IPS-18a (cell line): ENCODE measurements at regions not wholly inside any gene's neighbourhood (a gene's known extent, or its start where the extent isn't known, plus 50 kb on each side); places are given as distances from the start of the nearest gene placed in this dataset.
"Not testable (repeated sequence)": the region's sequence is repeated elsewhere in the genome, so short reads cannot be mapped to it uniquely, and the experiment has no call there.

Source experiments
- H3K27ac ChIP-seq: one replicate; pipeline ENCODE4 v1.5.1; 2013; ENCODE audit warnings: low read length
- H3K27me3 ChIP-seq: one replicate; pipeline ENCODE4 v1.6.1; 2013; ENCODE audit warnings: mild to moderate bottlenecking, low read length; ENCODE audit not compliant: control insufficient read depth, insufficient read depth
- H3K36me3 ChIP-seq: one replicate; pipeline ENCODE4 v1.6.1; 2013; ENCODE audit warnings: low read depth, low read length; ENCODE audit not compliant: control insufficient read depth
- H3K4me1 ChIP-seq: one replicate; pipeline ENCODE4 v1.6.1; 2013; ENCODE audit warnings: low read depth, low read length; ENCODE audit not compliant: control insufficient read depth
- H3K4me3 ChIP-seq: one replicate; pipeline ENCODE4 v1.5.1; 2013; ENCODE audit warnings: low read length
- H3K9ac ChIP-seq: one replicate; pipeline ENCODE4 v1.6.1; 2013; ENCODE audit warnings: mild to moderate bottlenecking, low read length, moderate library complexity
- H3K9me3 ChIP-seq: one replicate; pipeline ENCODE4 v1.6.1; 2013; ENCODE audit warnings: low read depth, low read length; ENCODE audit not compliant: control insufficient read depth

DNA sequence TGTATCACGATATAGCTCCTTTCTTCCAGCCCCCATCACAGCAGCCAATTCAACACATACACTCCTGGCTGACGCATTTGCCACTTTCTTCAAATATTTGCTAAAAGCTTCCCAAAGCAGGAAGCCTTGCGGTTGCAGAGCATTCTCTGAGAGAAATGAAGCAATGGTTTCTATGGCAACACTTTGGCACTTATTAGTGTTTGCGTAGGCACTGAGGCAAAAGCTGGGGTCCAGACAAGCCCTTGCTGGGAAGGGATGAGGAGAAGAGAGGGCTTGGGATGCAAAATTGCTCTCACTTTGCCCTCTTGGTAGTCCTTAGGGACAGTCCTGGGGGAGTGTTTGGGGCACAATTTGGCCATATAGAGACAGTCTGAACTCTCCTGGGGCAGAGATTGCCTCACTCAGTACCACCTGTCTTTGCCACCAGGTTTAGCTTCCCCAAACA lies 55.0 kb upstream of the PAK3 start:
- H3K27ac ChIP-seq: no peak overlapping the region
- no peaks in the 10 kb centered on the region for H3K27me3 ChIP-seq
- no peak overlapping the region for H3K4me3 ChIP-seq
- no peaks in the 10 kb centered on the region for H3K9me3 ChIP-seq
- H3K9ac ChIP-seq: no peak overlapping the region
- peaks cover 4% of the 10 kb centered on the region for H3K4me1 ChIP-seq
- no peaks in the 10 kb centered on the region for H3K36me3 ChIP-seq

- H3K9me3 ChIP-seq: no peaks in the 10 kb centered on the region
Observed at GRCh38 chrX:111040377-111041017, 55.5 kb upstream of the PAK3 start.

DNA sequence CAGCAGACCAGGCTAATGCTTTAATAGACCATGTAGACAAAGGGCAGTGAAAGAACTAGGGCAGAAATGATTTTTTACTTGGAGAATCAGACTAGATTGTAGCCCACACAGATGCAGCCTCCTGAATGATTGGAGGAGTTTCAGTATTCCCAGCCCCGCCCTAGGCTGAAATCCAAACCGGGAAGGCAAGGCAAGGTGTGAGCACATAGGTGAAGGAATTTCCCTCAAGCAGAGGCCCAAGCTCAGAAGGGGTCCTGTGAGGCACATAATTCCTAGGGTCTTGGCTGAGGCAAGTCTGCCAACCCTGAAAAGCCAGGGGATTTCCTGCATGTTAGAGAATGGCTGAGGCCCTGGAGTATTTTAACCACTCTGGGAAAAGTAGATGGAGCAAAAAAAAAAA lies 56.4 kb upstream of the PAK3 start:
- H3K36me3 ChIP-seq: no peaks in the 10 kb centered on the region
- no peaks in the 10 kb centered on the region for H3K9me3 ChIP-seq
- no peak overlapping the region for H3K27ac ChIP-seq
- H3K4me1 ChIP-seq: peaks cover 4% of the 10 kb centered on the region
- H3K4me3 ChIP-seq: no peak overlapping the region
- no peaks in the 10 kb centered on the region for H3K27me3 ChIP-seq
- no peak overlapping the region for H3K9ac ChIP-seq

More at GRCh38 chrX:111040377-111041017, 55.5 kb upstream of the PAK3 start:
- Histone ChIP-seq H3K9ac (no peak overlapping the region), H3K27ac (no peak overlapping the region), H3K36me3 (no peaks in the 10 kb centered on the region), H3K4me1 (peaks cover 4% of the 10 kb centered on the region), H3K4me3 (no peak overlapping the region), H3K27me3 (no peaks in the 10 kb centered on the region)

- Histone ChIP-seq H3K27ac (no peak overlapping the region), H3K4me3 (no peak overlapping the region), H3K36me3 (no peaks in the 10 kb centered on the region), H3K9ac (no peak overlapping the region), H3K4me1 (peaks cover 4% of the 10 kb centered on the region), H3K27me3 (no peaks in the 10 kb centered on the region), H3K9me3 (no peaks in the 10 kb centered on the region)
Observed at GRCh38 chrX:111035991-111036390, 60.0 kb upstream of the PAK3 start.

- H3K9ac ChIP-seq: no peak overlapping the region
- H3K27me3 ChIP-seq: no peaks in the 10 kb centered on the region
- no peak overlapping the region for H3K4me3 ChIP-seq
- H3K36me3 ChIP-seq: no peaks in the 10 kb centered on the region
- H3K27ac ChIP-seq: no peak overlapping the region
- H3K4me1 ChIP-seq: peaks cover 4% of the 10 kb centered on the region
- H3K9me3 ChIP-seq: no peaks in the 10 kb centered on the region
Observed at GRCh38 chrX:111035256-111035655, 60.7 kb upstream of the PAK3 start.

DNA sequence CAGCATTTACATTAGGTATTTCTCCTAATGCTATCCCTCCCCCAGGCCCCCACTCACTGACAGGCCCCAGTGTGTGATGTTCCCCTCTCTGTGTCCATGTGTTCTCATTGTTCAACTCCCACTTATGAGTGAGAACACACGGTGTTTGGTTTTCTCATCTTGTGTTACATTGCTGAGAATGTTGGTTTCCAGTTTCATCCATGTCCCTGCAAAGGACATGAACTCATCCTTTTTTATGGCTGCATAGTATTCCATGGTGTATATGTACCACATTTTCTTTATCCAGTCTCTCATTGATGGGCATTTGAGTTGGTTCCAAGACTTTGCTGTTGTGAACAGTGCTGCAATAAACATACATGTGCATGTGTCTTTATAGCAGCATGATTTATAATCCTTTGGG lies 73.0 kb upstream of the PAK3 start:
- H3K4me1 ChIP-seq, H3K36me3 ChIP-seq, H3K9me3 ChIP-seq, H3K27me3 ChIP-seq, H3K4me3 ChIP-seq, H3K27ac ChIP-seq, H3K9ac ChIP-seq: not testable (repeated sequence)

DNA sequence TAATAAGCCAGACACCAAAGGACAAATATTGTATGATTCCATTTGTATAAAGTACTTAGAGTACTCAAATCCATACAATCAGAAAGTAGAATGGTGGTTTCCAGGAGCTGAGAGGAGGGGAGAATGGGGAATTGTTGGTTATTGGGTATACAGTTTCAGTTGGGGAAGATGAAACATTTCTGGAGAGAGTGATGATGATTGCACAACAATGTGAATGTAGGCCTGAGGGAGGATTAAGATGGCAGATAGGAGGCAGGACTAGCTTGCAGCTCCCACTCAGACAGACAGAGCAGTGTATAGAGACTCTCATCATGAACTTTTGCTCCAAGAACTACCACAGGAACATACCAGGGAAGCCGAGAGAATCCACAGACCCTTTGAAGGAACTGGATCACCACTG lies 75.7 kb upstream of the PAK3 start:
- no peak overlapping the region for H3K4me3 ChIP-seq
- H3K27me3 ChIP-seq: no peaks in the 10 kb centered on the region
- no peaks in the 10 kb centered on the region for H3K4me1 ChIP-seq
- H3K9me3 ChIP-seq: no peaks in the 10 kb centered on the region
- H3K27ac ChIP-seq: no peak overlapping the region
- no peaks in the 10 kb centered on the region for H3K36me3 ChIP-seq
- no peak overlapping the region for H3K9ac ChIP-seq

DNA sequence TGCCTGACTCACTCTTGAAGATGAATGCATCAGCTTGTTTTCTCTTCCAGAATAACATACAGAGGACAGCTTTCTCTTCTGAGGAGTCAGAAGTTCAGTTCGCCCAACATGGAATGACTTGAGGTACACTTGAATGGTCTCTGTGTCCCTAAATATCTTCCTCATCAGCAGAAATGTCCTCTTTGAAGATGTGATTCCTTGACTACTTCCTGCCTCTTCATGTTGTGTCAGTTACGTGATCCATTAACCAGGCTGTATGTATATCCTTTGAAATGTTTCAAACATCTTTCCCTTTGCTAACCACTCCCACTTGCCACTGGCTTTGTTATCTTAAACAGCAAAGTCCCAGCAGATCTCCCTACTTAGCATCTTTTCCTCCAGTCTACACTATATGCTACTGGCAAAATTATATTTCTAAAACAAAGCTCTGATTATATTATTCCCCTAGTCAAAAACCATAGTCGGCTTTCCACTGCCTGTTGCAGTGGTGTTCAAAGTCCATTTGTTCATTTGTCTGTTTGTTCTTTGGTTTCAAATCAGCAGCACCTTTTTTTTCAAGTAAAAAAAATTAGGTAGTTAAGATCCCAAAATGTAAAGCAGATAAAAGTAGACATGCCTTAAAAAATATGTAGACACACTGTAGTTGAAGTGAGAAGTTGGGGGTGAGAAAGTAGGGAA lies 82.1 kb upstream of the PAK3 start:
- Histone ChIP-seq H3K4me3 (no peak overlapping the region), H3K27me3 (no peaks in the 10 kb centered on the region), H3K9me3 (no peaks in the 10 kb centered on the region), H3K27ac (no peak overlapping the region), H3K36me3 (no peaks in the 10 kb centered on the region), H3K4me1 (peaks cover 7% of the 10 kb centered on the region), H3K9ac (no peak overlapping the region)

- H3K4me1 ChIP-seq: peaks cover 13% of the 10 kb centered on the region
- H3K36me3 ChIP-seq: no peaks in the 10 kb centered on the region
- no peaks in the 10 kb centered on the region for H3K27me3 ChIP-seq
- no peak overlapping the region for H3K4me3 ChIP-seq
- no peaks in the 10 kb centered on the region for H3K9me3 ChIP-seq
- H3K9ac ChIP-seq: no peak overlapping the region
- no peak overlapping the region for H3K27ac ChIP-seq
Observed at GRCh38 chrX:111010111-111010510, 85.9 kb upstream of the PAK3 start.

- Histone ChIP-seq H3K27ac (no peak overlapping the region), H3K27me3 (no peaks in the 10 kb centered on the region), H3K9ac (no peak overlapping the region), H3K4me3 (no peak overlapping the region), H3K36me3 (no peaks in the 10 kb centered on the region), H3K9me3 (no peaks in the 10 kb centered on the region), H3K4me1 (peaks cover 22% of the 10 kb centered on the region)
Observed at GRCh38 chrX:111009256-111009655, 86.7 kb upstream of the PAK3 start.

DNA sequence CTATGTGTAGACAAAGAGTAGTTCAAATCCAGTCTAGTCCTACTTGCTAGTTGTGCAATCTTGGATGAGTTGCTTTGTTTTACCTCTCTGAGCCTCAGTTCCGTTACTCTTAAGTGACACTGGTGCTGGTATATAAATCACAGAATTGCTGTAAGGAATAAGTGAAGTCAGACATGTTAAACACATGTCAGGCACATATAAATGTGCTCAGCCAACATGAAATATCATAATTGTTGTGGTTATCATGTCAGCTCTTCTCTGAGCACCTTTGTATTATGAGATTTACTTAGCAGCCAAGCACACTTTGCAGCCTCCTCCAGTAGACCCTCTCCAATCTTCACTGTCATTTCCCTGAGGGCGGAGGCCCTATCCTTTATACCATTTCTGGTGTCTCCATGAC lies 87.9 kb upstream of the PAK3 start:
- H3K27me3 ChIP-seq: no peaks in the 10 kb centered on the region
- no peak overlapping the region for H3K4me3 ChIP-seq
- no peaks in the 10 kb centered on the region for H3K36me3 ChIP-seq
- H3K27ac ChIP-seq: no peak overlapping the region
- no peaks in the 10 kb centered on the region for H3K9me3 ChIP-seq
- no peak overlapping the region for H3K9ac ChIP-seq
- H3K4me1 ChIP-seq: peaks cover 26% of the 10 kb centered on the region

DNA sequence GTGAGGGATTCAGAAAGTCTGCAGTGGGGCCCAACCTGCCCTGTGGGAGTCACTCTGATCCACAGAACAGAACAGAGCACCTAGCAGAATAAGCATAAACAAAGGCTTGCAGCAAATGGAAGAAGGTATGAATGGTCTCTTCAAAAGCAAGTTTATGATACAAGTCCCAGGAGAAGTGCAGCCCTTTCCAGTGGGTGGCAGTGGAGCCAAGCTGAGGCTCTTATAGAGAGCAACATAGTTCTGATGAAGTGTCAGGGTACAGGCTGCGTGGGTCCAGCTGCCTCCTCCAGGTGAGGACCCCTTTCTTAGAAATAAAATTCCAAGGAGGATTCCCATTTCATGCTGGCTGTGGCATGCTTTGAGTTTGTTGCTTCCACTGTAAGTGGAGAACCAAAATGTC lies 88.8 kb upstream of the PAK3 start:
- Histone ChIP-seq H3K4me3 (no peak overlapping the region), H3K27ac (no peak overlapping the region), H3K9ac (no peak overlapping the region), H3K27me3 (no peaks in the 10 kb centered on the region), H3K36me3 (no peaks in the 10 kb centered on the region), H3K4me1 (peaks cover 26% of the 10 kb centered on the region), H3K9me3 (no peaks in the 10 kb centered on the region)
